Aorta (tissue), 5 donors: ENCODE measurements at regions not wholly inside any gene's neighbourhood (a gene's known extent, or its start where the extent isn't known, plus 50 kb on each side); places are given as distances from the start of the nearest gene placed in this dataset.
"Not testable (repeated sequence)": the region's sequence is repeated elsewhere in the genome, so short reads cannot be mapped to it uniquely, and the experiment has no call there.

Experiments
- ATAC-seq: fragments of 200-7000 bp; cut with Tn5 transposase; one replicate; pipeline ENCODE4 v1.9.1; 2022; ENCODE audit warnings: moderate library complexity; ENCODE audit not compliant: low FRiP score
- DNase-seq, 2 donors: peaks; one replicate each; pipeline ENCODE4 v3.0.0-alpha.2; 2020
- H3K27ac ChIP-seq, 2 donors: one replicate each; pipeline ENCODE4 v1.5.1; 2013; ENCODE audit warnings: low read length in 2 of 2, mild to moderate bottlenecking in 2 of 2, moderate library complexity in 2 of 2, control low read depth in 1 of 2, inconsistent platforms in 1 of 2, low read depth in 1 of 2
- H3K27me3 ChIP-seq, 2 donors: one replicate each; pipeline ENCODE4 v1.6.1; 2013; ENCODE audit warnings: control low read depth in 1 of 2, low read length in 1 of 2, mild to moderate bottlenecking in 1 of 2, moderate library complexity in 1 of 2; ENCODE audit not compliant: insufficient read depth in 2 of 2, control insufficient read depth in 1 of 2
- H3K36me3 ChIP-seq, 2 donors: one replicate each; pipeline ENCODE4 v1.6.1; 2013; ENCODE audit warnings: control low read depth in 1 of 2, low read length in 1 of 2, mild to moderate bottlenecking in 1 of 2; ENCODE audit not compliant: insufficient read depth in 2 of 2, control insufficient read depth in 1 of 2
- H3K4me1 ChIP-seq, 2 donors: one replicate each; pipeline ENCODE4 v1.6.1; 2013; ENCODE audit warnings: low read length in 2 of 2, control low read depth in 1 of 2, mild to moderate bottlenecking in 1 of 2, moderate library complexity in 1 of 2; ENCODE audit not compliant: insufficient read depth in 2 of 2, control insufficient read depth in 1 of 2
- H3K4me3 ChIP-seq, 2 donors: one replicate each; pipeline ENCODE4 v1.5.1; 2013; ENCODE audit warnings: low read length in 2 of 2, control low read depth in 1 of 2, mild to moderate bottlenecking in 1 of 2
- H3K9me3 ChIP-seq: one replicate; pipeline ENCODE4 v1.6.1; 2013; ENCODE audit warnings: mild to moderate bottlenecking, low read length; ENCODE audit not compliant: control insufficient read depth
- WGBS, 2 donors: extraction: QIAGEN DNeasy Blood & Tissue Kit; methylation state at CpG; one replicate each; pipeline ENCODE4 v1.1.7; 2013; 5-methylcytosine and 5-hydroxymethylcytosine counted together
- intact Hi-C, 2 donors: fragments of 100-400 bp; cut with DNase I; formaldehyde crosslinking; loops; one replicate each; pipeline versions ENCODE4 v1.14.2 to v1.15.0; 2022
- donor health status: healthy with polysubstance abuse.
- donor health status: Bipolar disorder and iron deficiency.
- donor health status: DM: no; HTN: no; CAD: no.
- donor health status: DM: no; HTN: no; CAD: no.
- donor health status: DM: yes; HTN: yes; CAD: no.

GRCh38 chr9:117938086-117938485 is 233.9 kb downstream of the TLR4 start:
- intact Hi-C loops: no loop called here
- Histone ChIP-seq H3K9me3 (no peaks in the 10 kb centered on the region), H3K4me3 (no peak overlapping the region), H3K4me1 (no peaks in the 10 kb centered on the region), H3K27me3 (peaks cover 0 to 1% of the 10 kb centered on the region in 2 donors), H3K27ac (no peak overlapping the region), H3K36me3 (no peaks in the 10 kb centered on the region)
- DNase-seq (no peak), ATAC-seq (no peak)
- WGBS, 2 donors: 14 to 16% methylated on average over 2 of the region's 2 CpGs

DNA sequence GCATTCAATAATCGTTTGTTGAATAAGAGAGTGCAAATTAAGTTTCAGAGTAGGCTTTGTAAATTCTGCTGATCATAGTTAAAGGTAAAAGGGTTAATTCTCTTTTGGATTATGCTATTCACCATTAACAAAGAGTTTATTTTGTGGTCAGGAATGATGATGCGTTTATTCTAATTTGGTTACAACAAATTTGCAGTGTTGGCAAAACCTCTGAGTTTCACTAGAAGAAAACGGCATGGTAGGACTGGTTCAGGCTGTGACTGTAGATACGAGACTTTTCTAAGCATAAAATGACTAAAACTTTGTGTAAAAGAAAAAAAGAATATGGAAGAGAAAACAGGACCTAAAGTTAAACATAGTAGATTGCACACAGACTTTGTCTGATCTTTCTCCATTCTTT is 234.7 kb downstream of the TLR4 start:
- ATAC-seq (no peak), DNase-seq (no peak)
- H3K27ac ChIP-seq: no peak overlapping the region
- intact Hi-C loops: no loop called here
- H3K4me3 ChIP-seq: no peak overlapping the region
- no peaks in the 10 kb centered on the region for H3K9me3 ChIP-seq
- no peaks in the 10 kb centered on the region for H3K4me1 ChIP-seq
- WGBS, 2 donors: 82 to 85% methylated on average over 4 of the region's 4 CpGs
- H3K36me3 ChIP-seq: no peaks in the 10 kb centered on the region
- H3K27me3 ChIP-seq: no peaks in the 10 kb centered on the region

DNA sequence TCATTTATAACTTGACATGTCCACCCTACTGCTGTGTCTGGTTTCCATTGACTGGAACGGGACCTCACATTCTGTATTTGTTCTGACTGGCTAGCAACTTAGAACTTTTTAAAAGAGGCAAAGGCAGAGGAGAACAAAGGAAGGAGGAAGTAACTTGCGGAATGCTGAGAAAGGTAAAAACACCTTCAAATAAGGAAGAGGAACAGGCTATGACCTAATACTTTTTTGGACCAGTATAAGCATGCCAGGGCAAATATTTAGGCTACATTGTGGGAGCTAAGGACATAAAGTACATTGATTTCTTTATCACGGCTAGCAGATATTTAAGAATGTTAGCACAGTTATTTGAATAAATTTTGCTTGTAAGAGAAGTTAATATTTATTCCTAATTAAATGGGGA is 240.5 kb downstream of the TLR4 start:
- 59 to 70% methylated on average over 3 of the region's 3 CpGs for WGBS, 2 donors
- ATAC-seq, intact Hi-C loops, H3K27me3 ChIP-seq, H3K4me3 ChIP-seq, H3K4me1 ChIP-seq, H3K36me3 ChIP-seq, H3K27ac ChIP-seq, H3K9me3 ChIP-seq, DNase-seq: not testable (repeated sequence)

- no peak overlapping the region for H3K4me3 ChIP-seq
- no peaks in the 10 kb centered on the region for H3K4me1 ChIP-seq
- no peak for ATAC-seq
- intact Hi-C loops: no loop called here
- no peak for DNase-seq
- no peak overlapping the region for H3K27ac ChIP-seq
- no peaks in the 10 kb centered on the region for H3K36me3 ChIP-seq
- H3K9me3 ChIP-seq: no peaks in the 10 kb centered on the region
- H3K27me3 ChIP-seq: no peaks in the 10 kb centered on the region
- WGBS, 2 donors: 72% methylated on average over 4 of the region's 4 CpGs
These were observed 241.1 kb downstream of the TLR4 start for GRCh38 chr9:117945286-117945685.

DNA sequence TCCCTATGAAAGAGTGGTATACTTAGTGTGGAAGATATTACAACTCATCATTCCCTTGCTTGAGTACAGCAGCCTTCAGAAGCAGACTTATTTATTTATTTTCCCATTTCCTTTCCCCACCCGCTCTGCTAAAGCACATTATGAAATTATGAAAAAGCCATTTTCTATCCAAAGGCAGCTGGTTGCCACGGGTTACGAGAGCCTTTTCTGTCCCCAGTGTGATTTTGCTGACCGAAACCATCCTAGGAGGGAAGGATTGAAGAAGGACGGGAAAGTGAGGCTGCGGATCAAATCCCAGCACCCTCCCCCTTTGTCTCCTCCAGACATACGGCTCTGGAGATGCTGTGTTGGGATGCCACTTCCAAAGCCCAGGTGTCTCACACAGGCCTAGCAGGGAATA is 246.9 kb downstream of the TLR4 start:
- no peaks in the 10 kb centered on the region for H3K27me3 ChIP-seq
- H3K27ac ChIP-seq: no peak overlapping the region
- no peak for ATAC-seq
- WGBS, 2 donors: 84% methylated on average over 7 of the region's 7 CpGs
- H3K36me3 ChIP-seq: no peaks in the 10 kb centered on the region
- DNase-seq: no peak
- no peak overlapping the region for H3K4me3 ChIP-seq
- no peaks in the 10 kb centered on the region for H3K9me3 ChIP-seq
- intact Hi-C loops: no loop called here
- H3K4me1 ChIP-seq: no peaks in the 10 kb centered on the region

- no peak overlapping the region for H3K27ac ChIP-seq
- H3K4me3 ChIP-seq: no peak overlapping the region
- DNase-seq (no peak), ATAC-seq (no peak)
- no peaks in the 10 kb centered on the region for H3K27me3 ChIP-seq
- H3K4me1 ChIP-seq: no peaks in the 10 kb centered on the region
- WGBS, 2 donors: 18 to 30% methylated on average over 2 of the region's 2 CpGs
- no peaks in the 10 kb centered on the region for H3K9me3 ChIP-seq
- intact Hi-C loops: no loop called here
- no peaks in the 10 kb centered on the region for H3K36me3 ChIP-seq
These were observed 248.4 kb downstream of the TLR4 start for GRCh38 chr9:117952581-117952980.

DNA sequence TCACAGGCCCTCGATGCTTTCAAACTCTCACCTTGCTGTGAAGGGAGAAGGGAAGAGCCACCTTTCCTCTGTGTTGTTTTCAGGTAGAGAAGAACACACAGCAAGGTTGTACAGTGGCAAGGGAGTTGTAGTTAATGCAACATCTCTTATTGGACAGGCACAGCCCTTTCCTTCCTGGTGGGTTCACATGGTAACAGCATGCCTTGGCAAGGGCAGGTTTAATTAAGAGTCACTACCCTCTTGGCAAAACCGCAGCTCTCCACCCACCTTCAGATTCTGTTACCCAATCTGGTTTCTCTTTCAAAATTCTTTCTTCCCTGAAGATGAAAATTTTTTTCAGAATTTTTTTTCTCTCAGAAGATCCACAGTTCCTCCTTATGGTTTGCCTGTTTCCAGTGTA is 253.1 kb downstream of the TLR4 start:
- H3K4me3 ChIP-seq: no peak overlapping the region
- H3K9me3 ChIP-seq: no peaks in the 10 kb centered on the region
- ATAC-seq (no peak), DNase-seq (no peak)
- no peaks in the 10 kb centered on the region for H3K4me1 ChIP-seq
- intact Hi-C loops: no loop called here
- no peak overlapping the region for H3K27ac ChIP-seq
- no peaks in the 10 kb centered on the region for H3K36me3 ChIP-seq
- WGBS, 2 donors: 59 to 67% methylated on average over 2 of the region's 2 CpGs
- H3K27me3 ChIP-seq: no peaks in the 10 kb centered on the region

- intact Hi-C loops: no loop called here
- WGBS, 2 donors: 93 to 95% methylated on average over 2 of the region's 2 CpGs
- Histone ChIP-seq H3K27ac (no peak overlapping the region), H3K27me3 (no peaks in the 10 kb centered on the region), H3K9me3 (no peaks in the 10 kb centered on the region), H3K4me1 (no peaks in the 10 kb centered on the region), H3K36me3 (no peaks in the 10 kb centered on the region), H3K4me3 (no peak overlapping the region)
- ATAC-seq: no peak
- no peak for DNase-seq
These were observed 254.5 kb downstream of the TLR4 start for GRCh38 chr9:117958726-117959125.

DNA sequence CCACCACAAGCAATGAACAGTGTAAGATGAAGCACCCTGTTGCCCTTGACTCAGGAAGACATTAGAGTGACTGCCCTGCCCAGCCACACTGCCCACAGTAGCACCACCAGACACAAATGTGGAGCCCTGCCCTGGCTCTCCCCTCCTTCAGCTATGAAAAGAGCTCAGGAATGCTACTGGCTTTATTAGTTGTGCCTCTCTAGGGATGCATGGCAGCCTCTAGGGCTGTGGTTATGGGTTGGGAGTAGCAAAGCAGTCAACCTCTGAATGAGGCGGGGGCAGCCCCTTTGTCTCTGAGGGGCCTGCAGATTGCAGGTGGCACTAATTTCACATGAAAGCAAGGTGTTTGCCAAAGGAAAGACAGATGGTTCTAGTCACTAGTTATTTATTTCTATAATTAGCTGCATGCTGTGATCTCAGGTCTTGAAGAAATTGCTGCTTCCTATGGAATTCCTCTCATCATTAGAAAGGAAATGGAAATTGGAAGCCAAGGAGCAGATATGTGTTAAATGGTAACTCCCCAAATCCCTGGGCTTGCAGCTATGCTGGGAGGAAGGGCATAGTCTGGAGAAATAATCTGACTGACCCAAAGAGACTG is 259.4 kb downstream of the TLR4 start:
- H3K27me3 ChIP-seq: no peaks in the 10 kb centered on the region
- no peaks in the 10 kb centered on the region for H3K4me1 ChIP-seq
- H3K4me3 ChIP-seq: no peak overlapping the region
- intact Hi-C loops: no loop called here
- DNase-seq (no peak), ATAC-seq (peak; percentile 20)
- no peak overlapping the region for H3K27ac ChIP-seq
- no peaks in the 10 kb centered on the region for H3K9me3 ChIP-seq
- 78 to 86% methylated on average over 1 of the region's 1 CpG for WGBS, 2 donors
- H3K36me3 ChIP-seq: no peaks in the 10 kb centered on the region
